AG20443 (cell line): ENCODE measurements at regions not wholly inside any gene's neighbourhood (a gene's known extent, or its start where the extent isn't known, plus 50 kb on each side); places are given as distances from the start of the nearest gene placed in this dataset.

ENCODE experiments used
- DNase-seq: peaks from one replicate; pipeline ENCODE4 v3.0.0; 2012; ENCODE audit warnings: low spot score, mixed read lengths

DNA sequence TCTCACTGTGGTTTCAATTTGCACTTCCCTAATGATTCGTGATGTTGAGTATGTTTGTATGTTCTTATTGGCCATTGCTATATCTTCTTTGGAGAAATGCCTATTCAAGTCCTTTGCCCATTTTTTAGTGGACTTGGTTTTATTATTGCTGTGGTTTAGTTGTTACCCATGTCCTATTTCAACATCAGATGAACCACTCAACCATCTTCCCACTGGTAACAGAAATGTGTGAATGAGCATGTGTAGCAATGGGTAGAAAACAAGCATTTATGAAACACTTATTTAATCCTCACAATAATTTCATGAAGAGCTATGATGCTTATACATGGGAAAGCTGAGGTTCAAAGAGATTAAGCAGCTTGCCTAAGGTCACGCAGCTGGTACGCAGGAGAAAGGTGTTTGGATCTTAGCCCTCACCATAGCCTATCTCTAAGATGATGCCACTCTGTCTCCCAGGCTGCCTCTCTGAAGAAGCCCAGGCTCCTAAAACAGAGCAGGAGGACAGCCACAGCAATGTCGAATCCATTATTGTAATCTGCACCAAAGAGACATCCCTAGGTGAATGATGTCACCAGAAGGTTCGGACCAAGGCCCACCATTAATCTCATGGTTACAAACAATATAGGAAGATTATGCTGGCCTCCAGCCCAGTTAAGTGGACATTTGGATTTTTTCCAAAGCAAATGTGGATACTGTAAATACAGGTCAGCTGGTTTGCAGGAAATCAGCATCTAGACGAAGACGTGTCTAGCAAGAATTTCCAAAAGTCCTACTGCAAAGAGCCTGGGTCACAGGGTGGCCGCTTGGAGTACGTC, 447.6 kb upstream of the ZMIZ1 start:
- DNase-seq: no peak

DNA sequence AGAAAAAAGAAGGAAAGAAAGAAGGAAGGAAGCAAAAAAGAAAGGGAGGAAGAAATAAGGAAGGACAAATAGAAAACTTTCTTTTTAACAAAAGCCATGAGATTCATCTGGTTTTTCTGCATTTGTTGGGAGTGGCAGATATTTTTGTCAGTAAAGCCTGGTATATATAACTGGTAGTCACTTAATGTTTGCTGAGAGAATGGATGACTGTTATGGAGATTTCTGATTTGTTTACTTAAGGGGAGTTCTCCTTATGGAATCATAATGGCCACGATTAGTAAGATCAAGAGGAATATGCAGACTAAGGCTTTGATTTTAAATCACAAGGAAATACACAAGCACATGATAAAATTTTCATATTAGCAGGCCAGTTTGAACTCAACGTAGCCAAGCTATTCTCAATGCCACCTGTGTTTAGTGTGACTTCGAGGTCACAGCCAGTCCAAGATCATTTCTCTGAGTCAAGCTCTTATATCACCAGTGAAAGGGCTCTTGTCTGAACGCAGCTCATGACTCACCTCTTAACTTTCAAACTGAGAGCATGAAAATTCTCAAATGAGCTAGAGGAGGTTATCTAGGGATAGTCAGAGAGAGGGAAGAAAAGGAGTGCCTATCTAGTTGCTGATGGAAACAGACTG, 445.1 kb upstream of the ZMIZ1 start:
- peak; percentile 68 for DNase-seq

DNA sequence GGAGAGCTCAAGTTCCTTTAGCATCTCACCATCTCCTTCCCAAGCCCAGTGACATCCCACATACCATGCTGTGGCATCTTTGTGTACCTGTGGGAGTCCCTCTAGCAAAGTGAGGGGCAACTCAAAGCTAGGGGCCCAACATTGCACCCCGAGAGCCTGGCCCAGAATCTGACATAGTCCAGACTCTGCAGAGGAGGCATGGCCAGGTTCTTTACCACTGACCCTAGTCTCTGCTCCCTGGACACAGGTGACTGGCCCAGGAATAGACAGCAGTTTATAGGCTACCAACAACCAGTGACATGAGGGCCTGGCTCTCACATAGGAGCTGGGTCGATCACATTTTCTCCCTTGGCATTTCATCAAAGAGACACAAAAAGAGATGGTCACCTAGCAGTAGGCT, 444.0 kb upstream of the ZMIZ1 start:
- no peak for DNase-seq

DNA sequence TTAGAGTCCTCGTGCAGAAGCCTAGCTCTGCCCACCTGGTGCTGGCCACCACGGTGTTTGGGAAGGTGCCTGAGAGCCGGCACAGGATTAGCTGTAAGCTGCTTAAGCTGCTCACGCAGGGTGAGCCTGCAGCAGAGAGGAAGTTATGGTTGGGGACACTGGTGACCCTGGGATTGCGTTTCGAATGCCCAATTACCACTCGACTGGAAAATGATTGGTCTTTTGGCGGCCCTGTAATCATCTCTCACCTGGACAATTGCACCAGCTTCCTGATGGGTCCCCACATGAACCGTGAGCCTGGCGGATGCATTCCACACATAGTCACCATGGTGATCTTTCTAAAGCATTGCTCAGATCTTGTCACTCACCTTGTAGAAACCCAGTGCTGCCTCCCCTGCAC, 442.3 kb upstream of the ZMIZ1 start:
- DNase-seq: no peak

DNA sequence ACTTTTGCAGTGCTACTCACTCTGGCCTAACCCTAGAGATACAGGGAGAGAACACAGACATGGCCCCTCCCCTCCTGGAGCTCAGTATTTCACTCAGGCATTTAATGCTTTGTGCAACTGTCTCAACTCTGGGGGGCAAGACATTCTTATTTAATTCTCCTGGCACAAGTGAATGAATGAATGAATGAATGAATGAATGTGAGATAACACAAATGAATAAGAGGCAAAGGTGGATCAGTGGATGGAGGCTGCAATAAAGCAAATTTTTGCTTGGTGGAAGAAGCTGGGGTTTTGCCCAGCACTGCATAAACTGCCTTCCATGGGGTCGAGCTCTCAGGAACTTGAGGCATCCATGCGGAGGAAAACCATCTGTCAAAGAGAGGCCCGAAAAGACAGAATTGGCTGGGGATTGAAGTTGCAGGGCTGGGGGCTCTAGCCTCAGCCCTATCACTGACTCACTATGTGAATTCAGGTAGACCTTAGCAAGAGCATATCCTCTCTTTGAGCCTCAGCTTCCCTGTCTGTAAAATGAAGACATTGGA, 441.4 kb upstream of the ZMIZ1 start:
- DNase-seq: no peak

DNA sequence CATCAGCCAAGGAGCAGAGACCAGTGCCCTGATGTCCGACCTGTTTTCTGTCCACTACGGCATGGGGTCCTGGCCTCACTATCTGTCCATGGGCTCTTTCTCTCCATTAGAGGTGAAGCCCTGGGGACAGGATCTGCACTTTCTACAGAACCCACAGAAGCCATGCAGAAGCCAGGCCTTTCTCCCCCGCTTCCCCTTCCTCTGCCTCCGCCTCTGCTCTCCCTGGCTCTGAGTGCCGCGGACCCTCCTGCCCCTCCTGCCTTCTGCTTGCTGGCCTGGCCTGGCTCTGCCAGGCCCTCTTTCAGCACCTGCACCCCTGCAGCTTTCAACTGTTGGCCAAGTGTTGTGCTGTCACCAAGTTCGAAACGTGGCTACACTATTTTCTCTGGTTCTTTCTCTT, 439.8 kb upstream of the ZMIZ1 start:
- DNase-seq: no peak

DNA sequence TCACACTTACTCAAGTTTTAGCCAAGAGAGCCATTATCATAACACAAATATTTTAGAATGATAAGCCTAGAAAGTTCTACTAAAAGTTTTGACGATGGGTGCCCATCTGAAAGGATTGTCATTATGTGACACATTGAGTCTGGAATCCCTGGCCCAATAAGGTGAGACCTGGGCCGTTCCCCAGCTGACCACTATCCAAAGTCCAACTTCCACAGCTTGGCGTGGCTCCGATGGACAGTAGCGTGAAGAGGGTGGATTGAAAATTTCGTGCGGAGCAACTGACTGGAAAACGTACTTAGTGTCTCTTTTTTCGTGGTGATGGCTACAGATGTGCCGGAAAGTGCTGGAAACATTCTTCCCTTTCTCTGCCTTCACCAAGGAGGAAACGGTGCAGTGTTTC, 439.0 kb upstream of the ZMIZ1 start:
- no peak for DNase-seq

DNA sequence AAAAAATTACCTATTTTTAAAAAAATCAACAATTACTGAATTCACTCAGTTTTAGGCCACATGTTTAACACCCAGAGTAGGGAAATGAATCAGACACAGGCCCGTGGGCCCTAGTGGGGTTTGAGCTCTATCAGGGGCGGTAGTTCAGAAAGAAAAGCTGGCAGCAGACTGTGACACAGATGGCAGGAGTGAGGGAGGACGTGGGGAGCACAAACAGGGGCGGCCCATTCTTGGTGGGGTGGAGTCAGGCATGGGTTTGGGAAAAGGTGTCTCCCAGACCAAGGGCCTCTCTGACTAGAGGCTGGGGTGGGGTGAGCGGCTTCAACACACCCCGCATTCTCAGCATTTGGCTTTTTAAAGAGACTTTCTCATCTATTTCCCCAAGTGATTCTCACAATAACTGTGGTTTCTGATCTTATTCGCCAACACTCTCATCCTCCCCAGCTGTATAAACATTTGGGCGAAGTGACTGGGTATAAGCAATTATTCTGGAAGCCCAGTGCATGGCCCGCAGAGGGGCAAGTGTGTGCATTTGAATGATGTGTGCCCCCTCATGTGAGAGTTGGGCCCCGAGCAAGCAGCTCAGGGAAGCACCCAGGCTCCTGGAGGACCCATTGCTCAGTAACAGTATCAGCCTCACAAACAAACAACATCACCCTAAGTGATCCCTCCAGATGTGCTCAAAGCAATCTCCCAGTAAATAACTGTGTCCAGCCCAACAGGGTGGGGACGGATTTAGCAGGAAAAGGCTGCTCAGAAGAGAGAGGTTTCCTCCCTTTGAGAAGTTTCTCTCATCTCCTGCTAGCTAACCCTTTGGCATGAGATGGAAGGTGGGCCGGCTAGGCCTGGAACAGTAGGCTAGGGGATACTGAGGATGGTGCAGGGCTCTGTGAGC, 437.6 kb upstream of the ZMIZ1 start:
- peak; percentile 28 for DNase-seq

DNA sequence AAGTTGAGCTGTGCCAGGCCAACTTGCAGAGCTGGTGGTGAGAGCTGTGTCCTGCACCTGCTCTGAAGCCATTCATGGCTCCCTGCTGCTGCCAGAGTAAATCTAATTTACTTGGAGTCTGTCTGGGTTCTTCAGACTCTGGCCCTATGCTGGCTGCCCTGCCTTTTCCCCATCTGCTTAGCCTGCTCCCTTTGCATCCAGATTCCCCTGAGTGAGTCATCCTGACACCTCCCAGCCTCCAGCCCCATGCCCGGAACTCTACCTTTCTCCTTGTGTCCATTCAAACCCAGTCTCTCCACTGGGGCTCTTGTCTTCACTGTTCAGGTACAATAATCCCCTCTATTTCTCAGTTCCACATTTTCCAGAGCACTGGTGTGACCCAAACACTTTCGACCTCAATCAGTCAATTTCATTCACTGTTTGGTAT, 434.4 kb upstream of the ZMIZ1 start:
- DNase-seq: peak; percentile 77

DNA sequence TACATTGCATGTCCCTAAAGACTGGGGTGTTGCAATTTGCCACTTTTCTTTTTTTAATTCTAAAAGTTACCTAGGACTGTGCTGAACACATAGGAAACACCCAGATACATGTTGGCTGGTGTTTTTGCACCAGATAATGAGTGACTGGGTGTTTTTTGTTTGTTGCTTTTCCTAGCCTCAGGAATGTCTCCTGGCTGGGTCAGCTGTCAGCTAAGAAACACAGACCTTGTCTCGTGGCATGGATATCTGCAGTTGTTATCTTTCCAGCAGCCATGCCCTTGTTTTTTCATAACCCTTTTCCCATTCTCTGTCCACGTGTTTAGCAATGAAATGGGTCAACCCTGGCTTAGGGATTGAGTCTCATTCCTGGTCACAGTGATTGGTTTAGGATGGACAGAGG, 433.9 kb upstream of the ZMIZ1 start:
- peak; percentile 52 for DNase-seq

DNA sequence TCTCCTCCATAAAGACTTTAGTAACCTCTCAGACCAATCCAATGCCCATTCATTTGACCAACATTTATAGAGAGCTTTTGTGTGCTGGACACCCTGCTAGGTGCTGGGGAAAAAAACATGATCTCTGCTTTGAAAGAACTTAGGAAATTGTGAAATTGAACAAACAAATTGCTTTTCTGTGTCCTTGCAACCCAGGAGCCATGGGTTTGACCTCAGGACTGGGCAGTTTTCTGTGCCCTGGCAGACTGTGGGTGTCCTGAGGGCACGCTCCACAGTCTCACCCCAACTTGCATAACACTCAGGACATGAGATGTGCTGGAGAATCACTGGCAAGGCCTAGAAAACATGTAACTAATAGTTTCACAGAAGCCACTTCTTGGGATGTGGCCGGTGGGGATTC, 429.1 kb upstream of the ZMIZ1 start:
- DNase-seq: no peak

DNA sequence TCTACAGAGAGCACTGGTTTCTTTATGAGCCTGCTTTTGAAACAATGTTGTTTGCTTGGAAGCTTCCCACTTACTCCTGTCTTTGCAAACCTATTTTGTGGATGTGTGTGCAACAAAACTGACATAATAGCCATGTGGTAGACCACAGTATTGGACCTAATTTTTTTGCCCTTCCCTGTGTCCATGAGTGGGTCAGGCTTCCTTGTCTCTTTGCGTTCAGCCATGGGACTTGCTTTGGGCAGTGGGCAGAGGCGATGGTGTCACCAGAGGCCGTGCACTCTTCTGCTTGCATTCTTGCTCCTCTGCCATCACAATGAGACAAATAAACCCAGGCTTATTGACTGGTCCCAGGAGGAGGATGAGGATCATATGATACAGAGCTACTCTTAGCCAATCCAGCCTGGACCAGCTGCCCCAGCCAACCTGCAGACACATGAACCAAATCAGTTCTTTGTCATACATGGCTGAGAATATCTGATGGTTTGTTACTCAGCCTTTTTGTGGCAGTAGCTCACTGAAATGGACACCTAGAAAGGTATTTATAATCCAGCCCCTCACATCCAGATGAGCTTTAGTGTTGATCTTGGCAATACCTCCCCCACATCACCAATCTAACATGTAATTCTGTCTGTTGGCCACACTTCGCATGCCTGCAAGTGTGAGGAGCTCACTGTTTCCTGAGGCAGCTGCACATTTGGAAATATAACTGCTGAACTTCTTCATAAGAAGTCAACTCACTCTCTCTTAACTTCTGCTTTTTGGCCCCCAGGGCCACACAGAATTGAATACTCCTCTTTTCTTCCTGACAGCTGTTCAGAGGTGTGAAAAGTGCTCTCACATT, 427.8 kb upstream of the ZMIZ1 start:
- no peak for DNase-seq

DNA sequence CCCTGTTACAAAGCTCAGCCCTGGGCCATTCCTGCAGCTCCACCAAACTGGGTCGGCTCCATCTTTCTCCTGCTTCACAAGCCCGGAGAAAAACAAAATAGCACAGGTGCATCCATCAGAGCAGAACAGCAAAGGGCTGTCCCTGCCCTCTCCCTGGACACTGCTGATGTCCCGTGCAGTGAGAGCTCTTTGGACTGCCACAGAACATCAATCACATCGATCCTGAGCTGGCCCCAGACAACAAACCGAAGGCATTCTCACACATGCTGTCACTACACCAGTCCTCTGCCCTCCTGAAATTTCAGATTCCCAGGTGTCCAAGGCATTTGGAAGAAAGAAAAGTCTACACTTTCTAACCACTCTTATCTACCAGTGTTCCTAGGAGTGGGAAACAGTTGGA, 427.1 kb upstream of the ZMIZ1 start:
- no peak for DNase-seq

DNA sequence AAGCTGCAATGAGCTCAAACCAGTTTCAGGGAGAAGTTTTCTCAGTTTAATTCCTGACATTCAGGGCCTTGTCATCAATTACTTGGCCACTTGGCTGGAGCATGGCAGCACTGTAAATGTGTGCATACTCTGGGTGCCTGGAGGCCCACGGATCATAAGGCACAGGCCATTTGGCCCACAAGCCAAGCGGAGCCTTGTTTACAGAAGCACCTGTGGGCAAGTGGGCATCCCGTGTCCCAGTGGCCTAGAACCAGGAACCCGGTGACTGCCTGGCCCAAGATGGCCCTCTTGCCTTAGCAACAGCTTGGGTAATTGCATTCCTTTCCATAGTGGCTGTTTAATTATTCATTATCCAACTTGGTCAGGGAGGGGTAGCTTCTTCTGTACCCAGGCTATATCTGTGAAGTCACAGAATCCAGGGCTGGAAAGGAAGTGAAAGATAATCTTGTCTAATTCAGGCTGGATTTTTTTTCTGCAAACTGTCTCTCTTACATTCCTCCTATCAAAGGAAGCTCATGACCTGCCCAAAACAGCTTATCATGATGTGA, 426.4 kb upstream of the ZMIZ1 start:
- no peak for DNase-seq

DNA sequence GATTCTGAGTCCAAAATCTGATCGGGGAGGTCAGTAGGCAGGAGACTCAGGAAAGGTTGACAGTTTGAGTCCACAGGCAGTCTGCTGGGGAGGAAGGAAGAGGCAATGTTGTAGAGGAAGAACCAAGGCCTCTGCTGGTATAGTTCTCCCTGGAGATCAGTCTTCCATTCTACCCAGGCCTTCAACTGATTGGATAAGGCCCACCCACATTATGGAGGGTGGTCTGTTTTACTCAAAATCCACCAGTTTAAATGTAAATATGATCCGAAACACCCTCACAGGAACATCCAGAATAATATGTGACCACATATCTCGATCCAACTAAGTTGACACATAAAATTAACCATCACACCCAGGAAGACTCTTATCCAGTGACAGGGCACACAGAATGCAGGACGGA, 425.3 kb upstream of the ZMIZ1 start:
- no peak for DNase-seq

DNA sequence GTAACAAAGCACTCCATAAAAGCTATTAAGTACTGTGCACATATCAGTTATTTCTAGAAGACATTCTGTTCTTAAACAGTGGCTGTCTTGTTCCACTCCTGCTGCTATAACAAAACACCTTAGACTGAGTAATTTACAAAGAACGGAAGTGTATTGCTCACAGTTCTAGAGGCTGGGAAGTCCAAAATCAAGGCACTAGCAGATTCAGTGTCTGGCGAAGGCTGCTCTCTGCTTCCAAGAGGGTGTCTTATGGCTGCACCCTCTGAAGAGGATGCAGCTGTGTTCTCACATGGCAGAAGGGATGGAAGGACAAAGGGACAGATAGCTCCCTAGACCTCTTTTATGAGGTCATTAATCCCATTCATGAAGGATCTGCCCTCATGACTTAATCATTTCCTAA, 424.2 kb upstream of the ZMIZ1 start:
- no peak for DNase-seq

DNA sequence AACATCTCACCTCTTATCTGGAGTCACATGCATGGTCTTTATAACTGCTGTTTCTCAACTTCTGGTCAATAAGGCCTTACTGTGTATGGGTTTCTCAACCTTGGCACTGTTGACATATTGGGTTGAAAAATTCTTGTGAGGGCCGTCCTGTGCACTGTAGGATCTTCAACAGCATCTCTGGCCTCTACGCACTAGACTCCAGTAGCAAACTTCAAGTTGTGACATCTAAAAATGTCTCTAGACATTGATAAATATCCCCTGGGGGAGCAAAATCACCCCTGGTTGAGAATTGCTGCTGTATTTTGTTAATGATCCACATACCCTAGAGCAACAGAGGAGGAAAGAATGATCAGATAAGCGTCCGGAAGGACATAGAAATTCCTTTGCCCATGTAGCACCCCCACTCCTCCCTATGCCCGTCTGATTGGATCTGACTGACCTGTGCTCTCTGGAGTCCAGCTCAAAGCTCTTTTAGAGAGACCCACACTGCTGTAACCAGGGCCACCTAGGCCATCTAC, 423.5 kb upstream of the ZMIZ1 start:
- no peak for DNase-seq

DNA sequence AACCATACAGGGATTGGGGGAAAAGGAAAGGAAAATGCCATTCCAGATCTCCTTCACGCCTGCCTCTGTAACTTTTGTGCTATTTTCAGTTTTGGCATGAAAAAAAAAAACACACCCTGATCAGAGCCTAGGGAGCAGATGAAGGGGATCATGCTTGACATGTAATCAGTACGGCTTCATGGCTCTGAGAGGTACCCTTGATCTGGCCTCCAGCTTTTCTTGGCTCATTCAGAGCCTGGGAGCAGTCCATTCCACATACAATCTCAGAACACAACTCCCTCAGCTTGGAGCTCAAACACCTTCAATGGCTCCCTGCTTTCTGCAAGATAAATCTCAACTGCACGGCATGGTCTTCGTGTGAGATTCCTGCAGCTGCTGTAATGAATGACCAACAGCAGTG, 422.8 kb upstream of the ZMIZ1 start:
- DNase-seq: no peak

DNA sequence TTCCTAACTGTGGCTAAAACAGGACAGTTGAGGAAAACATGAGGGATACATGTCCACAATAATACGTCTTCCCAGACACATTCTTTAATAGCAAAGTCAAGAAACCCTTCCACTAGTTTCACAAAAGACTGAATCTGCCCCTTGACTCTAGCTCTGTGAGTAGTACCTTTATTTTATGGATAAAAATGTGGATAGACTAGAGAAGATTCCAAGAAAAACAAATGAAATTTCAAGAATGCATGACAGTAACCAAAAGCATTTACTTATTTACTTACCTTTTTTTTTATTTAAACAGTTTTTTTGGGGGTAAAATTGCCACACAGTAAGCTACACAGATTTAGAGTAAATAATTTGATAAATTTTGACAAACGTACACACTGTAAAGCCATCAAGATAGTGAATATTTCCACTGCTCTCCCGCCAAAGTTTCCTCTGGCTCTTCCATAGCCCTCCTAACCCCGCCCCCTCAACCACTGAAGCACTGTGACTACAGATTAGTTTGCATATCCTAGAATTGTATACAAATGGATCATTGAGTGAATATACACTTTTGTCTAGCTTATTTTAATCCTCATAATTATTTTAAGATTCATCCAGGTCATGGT, 420.4 kb upstream of the ZMIZ1 start:
- DNase-seq: peak; percentile 47

DNA sequence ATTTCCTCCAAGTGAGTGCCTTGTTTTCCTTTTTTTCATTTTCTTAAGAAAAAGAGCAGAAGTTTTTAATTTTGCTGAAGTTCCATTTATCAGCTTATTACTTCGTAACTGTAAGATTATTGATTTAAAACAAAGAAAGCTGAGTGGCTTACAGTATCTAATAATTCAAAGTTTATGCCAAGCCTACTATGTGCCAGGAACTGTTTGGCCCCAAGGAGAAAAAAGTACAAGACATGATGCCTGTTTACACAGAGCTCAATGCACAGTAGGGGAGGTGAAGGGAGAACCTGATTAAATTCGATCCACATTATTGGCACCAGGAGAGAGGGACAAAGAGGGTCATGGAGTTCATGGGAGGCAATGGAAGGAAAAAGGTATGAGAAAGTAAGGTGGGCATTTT, 419.3 kb upstream of the ZMIZ1 start:
- no peak for DNase-seq

DNA sequence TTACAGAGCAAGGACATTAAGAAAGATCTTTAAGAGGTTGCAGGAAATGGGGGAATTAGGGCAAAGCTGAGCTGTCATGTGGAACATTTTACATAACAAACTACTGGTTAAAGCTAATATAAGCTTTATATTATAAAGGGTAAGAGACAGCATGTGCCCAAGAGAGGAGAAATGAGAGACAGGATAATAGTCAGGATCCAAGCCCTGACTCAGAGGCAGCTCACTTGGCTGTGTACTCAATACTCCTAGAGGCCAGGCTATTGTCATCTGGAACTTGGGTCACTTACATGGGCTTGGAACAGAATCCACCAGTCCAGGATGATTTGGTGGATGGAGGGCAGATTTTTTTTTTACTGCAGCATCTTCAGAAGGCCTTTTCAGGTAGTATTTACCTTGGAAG, 418.6 kb upstream of the ZMIZ1 start:
- peak; percentile 49 for DNase-seq
